GM12878 (cell line): ENCODE measurements at regions not wholly inside any gene's neighbourhood (a gene's known extent, or its start where the extent isn't known, plus 50 kb on each side); places are given as distances from the start of the nearest gene placed in this dataset.

Source experiments
- KAT2A ChIP-seq: conservative IDR thresholded peaks from 2 replicates; pipeline ENCODE4 v1.6.1; 2011; ENCODE audit warnings: low read depth, low read length; ENCODE audit not compliant: control insufficient read depth
- POLR2AphosphoS5 ChIP-seq: IDR thresholded peaks from 2 replicates; pipeline ENCODE4 v1.6.1; 2011; ENCODE audit warnings: mild to moderate bottlenecking, low read length, inconsistent platforms
- POU2F2 ChIP-seq: IDR thresholded peaks from 3 replicates; pipeline ENCODE4 v1.6.1; 2011; ENCODE audit warnings: low read depth, mild to moderate bottlenecking, low read length, borderline replicate concordance
- SUPT20H ChIP-seq: IDR thresholded peaks from 2 replicates; pipeline ENCODE4 v1.6.1; 2011; ENCODE audit warnings: low read depth, mild to moderate bottlenecking, low read length, moderate library complexity, borderline replicate concordance; ENCODE audit not compliant: control insufficient read depth
- SUZ12 ChIP-seq: fragments of 200-600 bp; sonication (generic); IDR thresholded peaks from one replicate; pipeline ENCODE4 v1.6.1; 2018; ENCODE audit warnings: antibody characterized with exemption, mild to moderate bottlenecking; ENCODE audit not compliant: unreplicated experiment
- TARDBP ChIP-seq: IDR thresholded peaks from 2 replicates; pipeline ENCODE4 v1.6.1; 2016; ENCODE audit warnings: borderline replicate concordance
- TF ChIP-seq, protein P1 (sequence below): IDR thresholded peaks from 2 replicates; pipeline ENCODE4 v1.6.1; 2011; ENCODE audit warnings: low read depth, low read length, improper control_type of control experiment, borderline replicate concordance

- TF ChIP-seq SUZ12: no peak
- TF ChIP-seq POU2F2: no peak
- TF ChIP-seq KAT2A: no peak
- TF ChIP-seq, protein P1, sequence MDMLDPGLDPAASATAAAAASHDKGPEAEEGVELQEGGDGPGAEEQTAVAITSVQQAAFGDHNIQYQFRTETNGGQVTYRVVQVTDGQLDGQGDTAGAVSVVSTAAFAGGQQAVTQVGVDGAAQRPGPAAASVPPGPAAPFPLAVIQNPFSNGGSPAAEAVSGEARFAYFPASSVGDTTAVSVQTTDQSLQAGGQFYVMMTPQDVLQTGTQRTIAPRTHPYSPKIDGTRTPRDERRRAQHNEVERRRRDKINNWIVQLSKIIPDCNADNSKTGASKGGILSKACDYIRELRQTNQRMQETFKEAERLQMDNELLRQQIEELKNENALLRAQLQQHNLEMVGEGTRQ: no peak
- TF ChIP-seq TARDBP: no peak
- no peak for TF ChIP-seq SUPT20H
- TF ChIP-seq POLR2AphosphoS5: no peak
These were observed 233.7 kb upstream of the SDK2 start for GRCh38 chr17:73877962-73878361.
